ENCODE measurements at regions not wholly inside any gene's neighbourhood (a gene's known extent, or its start where the extent isn't known, plus 50 kb on each side); places are given as distances from the start of the nearest gene placed in this dataset.

DNA sequence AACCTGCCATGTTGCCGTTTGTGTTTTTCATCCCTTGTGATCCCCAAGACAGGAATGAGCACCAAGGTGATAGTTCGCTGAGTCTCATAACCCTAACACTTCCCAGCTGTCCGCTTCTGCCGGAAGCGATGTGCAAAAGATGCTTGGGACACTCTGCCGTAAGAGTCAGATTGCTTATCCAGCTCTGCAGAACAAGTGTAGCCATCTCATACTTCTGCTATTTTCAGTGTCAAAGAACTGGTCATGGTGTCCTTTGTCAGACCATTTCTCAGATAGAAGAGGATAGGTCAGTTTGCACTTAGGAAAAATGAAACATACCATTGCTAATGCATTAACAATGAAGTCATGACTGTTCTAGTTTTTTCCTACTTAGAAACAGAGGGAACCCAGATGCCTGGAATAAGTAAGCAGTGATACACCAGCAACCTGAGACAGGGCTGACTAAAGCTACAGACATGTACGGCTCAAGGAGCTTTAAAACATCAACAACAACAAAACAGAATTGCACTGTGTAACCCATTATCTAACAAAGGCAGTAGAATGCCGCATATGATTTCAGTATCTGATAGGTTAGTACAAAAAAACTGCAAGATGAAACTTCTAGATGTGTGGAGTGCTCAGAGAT lies 134.0 kb upstream of the IL12A start:
- DNase-seq, result peak in 1 of 4 experiments; percentile 26

- DNase-seq, result no peak
These were observed 132.9 kb upstream of the IL12A start for GRCh38 chr3:159855599-159856346.

GRCh38 chr3:159856590-159857104 lies 132.0 kb upstream of the IL12A start:
- no peak for DNase-seq

GRCh38 chr3:159857840-159858239 lies 130.8 kb upstream of the IL12A start:
- DNase-seq, result no peak

DNA sequence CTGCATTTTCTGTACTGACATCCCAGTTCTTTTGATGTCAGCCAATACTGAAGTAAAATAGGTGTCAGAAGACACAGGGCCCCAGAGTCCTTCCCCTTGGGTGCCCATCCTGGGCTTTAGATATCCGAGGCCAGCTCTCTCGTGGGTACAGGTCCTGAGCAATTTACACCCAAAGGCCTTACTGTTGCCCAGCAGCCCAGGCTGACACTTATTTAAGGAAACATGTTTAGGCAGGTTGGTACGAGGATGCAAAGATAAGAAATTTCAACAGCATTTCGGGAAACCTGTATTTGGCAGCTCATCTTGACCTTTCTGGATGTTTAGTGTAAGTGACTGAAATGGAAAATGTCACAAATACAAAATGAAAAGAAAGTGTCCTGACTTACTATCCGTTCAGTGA lies 130.0 kb upstream of the IL12A start:
- DNase-seq, result no peak

DNA sequence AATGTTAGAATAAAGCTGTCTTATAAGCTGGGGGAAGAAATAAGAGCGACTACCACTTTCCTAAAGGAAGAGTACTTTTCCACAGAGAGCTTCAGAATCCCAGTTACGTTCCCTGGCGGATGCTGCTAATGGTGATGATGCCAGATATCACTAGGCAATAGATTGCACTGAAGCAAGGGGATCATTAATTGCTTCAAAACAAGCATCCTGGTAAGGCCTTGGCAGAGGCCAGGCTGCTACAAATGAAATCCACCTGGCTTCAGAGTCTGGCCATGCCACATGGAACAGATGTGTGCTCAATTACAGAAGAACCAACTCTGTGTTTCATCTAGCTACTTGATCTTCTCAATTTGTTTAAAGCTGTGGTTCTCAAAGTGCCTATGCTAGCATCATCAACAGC lies 129.2 kb upstream of the IL12A start:
- DNase-seq, result no peak

DNA sequence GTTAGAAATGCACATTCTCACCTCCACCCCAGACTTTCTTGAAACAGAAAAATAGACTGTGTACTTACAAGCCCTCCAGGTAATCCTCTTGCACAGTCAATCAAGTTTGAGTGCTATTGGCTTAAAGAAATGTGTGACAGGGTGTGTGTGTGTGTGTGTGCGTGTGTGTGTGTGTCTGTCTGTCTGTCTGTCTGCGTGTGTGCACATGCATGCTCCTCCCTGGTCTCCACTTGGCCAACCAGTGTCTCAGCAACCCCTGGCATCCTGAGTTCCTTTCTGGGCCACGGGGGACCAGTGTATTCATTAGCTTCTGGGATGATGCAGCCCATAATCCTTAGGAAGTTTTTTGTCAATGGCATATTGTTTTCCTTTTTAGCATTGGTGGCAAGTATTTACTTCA lies 128.8 kb upstream of the IL12A start:
- no peak for DNase-seq

DNA sequence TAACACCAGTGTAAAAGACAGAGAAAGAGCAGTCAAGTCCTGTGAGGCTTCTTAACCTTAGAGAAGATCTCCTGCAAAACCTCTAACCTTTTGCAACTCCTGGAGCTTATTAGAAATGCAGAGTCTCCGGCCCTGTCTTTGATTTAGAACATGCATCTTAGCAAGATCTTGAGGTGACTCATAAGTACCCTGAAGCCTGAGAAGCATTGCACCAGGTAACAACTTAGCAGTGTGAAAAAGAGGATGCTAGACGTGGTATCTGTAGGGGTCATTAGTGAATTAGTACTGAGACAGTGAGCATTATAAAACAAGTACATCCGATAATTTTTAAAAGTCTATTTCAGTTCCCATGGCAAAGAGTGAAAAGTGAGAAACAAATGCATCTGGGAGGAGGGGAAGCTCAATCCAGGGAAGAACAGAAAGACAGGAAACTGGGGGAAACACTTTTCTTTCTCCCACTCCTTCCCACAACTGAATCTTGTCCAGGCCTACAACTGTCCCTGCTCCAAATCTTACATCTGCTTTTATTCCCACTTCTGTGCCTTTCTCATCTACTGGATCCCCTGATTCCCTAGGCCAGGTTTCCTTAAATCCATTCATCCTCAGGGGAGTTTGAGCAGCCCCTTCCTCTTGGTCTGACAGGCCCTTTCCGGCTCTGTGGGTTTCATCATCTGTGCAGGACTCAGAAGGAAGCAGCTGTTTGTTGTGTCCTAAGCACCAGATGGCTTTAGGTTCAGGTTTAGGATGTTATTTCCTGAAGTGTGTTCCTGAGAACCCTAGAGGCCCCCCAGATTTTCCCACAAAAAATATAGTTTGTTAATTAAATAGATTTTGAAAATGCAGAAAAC lies 128.1 kb upstream of the IL12A start:
- DNase-seq, result no peak

GRCh38 chr3:159861369-159861987 lies 127.2 kb upstream of the IL12A start:
- DNase-seq, result no peak

DNA sequence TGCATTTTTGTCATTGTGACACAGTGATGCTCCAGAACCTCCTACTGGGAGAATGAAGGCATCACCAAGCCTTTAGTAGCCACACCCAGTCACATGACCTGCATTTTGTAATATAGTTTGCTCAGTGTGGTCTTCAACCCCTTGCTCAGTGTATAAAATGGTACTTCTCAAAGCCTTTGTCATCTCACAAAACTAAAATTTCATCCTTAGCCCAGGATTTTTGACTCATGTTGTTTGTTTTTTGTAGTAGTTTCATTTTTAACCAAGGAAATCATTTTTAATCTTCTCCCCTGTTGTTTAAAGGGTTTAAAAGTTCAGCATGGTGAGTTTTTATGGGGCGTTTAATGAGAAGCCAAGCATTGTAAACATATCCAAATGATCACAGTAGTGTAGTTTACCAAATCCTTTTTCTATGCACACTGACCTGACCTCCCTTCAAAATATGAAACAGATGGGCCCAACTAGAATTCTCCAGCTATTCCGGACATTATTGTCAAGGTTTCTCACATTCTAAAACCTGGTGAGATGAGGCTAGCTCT lies 123.5 kb upstream of the IL12A start:
- no peak for DNase-seq

- DNase-seq, result no peak
These were observed 122.4 kb upstream of the IL12A start for GRCh38 chr3:159866201-159866746.

DNA sequence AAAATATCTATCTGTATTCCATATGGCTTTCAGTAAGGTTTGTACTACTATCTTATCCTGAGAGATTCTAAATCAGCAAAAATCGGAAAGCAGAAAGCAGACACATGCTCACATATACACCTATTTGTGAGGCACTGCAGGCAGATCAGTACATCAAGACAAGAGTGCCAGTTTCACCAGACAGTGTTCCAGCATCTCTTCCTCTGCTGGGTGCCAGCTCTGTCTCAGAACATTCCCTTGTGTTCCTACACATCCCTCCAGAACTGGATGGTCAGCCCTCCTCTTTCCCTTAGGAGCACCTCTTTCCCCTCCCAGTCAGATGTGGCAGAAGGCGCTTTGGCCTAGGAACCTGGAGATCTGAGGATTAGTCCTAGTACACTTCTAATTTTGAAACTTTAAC lies 121.3 kb upstream of the IL12A start:
- no peak for DNase-seq

DNA sequence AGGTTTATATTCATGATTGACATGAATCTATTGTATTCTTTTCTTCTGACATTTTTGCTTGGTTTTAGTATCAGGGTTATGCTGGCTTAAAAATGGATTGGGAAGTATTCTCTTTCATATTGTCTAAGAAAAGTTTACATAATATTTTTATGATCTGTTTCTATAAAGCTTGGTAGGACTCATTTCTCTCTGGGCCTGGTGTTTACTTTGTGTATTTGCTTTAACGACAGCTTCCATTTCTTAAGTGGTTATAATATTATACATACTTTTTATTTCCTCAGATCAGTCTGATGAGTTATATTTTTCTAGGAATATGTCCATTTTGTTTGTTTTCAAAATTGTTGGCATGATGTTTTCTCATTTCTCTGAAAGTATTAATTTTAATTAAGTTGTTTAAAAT lies 117.9 kb upstream of the IL12A start:
- DNase-seq, result no peak

DNA sequence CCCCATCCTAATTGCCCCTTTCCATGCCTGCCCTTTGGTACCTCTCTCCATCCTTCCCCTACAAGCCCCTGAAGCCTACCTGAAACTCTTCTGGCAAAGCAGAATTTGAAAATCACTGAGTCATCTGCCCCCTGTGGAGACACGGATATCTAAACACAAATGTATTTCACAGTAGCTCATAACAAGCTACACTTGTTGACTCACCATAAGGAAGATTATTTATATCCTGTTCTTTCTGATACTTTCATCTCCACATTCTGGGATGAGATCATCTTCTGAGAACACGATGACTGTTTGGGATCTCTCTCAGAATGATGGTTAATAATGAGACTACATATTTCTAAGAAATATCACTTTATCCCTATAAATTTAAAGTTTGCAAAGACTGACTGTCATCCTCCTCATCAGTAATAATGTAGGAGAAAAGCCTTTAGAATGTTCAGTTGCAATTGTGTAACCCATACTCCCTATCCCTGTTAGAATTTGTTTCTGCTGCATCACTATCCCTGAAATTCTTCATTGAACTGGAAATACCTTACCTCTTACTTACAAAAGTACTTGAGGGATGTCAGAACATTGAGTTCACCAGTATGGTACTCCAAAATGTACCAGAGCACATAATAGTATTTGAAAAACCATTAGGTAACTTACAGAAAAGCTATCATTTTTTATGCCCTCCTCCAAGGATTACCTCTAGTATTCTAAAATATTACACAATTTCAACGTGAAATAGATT lies 116.1 kb upstream of the IL12A start:
- peak in 1 of 4 experiments; percentile 41 for DNase-seq

- DNase-seq, result no peak
These were observed 113.5 kb upstream of the IL12A start for GRCh38 chr3:159875116-159875515.

GRCh38 chr3:159877924-159878323 lies 110.7 kb upstream of the IL12A start:
- DNase-seq, result no peak

DNA sequence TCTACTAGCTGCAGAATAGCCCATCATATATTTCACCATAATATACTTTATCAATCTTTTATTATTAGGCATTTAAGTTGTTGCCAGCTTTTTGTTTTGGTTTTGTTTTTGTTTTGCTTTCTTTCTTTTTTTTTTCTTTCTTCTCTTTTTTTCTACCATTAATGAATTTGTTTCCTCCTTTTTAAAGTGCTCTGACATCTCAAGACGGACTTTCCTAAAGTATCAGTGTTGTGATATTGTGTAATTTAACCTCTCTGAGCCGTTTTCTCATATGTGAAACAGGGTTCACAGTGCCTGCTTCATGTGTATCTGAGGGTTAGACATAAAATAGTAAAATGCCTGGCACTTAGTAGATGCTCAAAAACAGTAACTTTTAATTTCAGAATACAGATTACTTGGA lies 109.5 kb upstream of the IL12A start:
- DNase-seq, result no peak

- DNase-seq, result no peak
These were observed 109.0 kb upstream of the IL12A start for GRCh38 chr3:159879598-159879997.

GRCh38 chr3:159881208-159881607 lies 107.4 kb upstream of the IL12A start:
- no peak for DNase-seq

DNA sequence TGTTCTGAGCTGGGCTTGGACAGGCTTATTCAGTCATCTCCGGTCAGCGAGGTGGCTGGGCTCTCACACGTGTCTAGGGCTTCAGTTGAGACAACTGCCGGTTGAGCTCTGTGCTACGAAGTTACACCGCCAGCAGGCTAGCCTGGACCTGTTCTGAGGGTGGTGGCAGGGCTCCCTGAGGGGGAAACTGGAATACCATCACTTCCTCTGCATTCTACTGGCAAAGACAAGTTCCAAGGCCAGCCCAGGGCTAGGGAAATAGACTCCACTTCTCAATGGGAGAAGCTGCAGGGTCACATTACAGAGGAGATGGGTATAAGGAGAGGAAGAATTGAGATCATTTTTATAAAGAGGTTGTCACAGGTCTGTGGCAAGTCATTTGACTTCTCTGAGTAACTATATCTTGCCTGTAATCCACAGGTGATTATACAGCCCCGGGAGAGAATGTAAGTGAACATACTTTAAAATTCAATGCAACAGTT lies 106.8 kb upstream of the IL12A start:
- no peak for DNase-seq

DNA sequence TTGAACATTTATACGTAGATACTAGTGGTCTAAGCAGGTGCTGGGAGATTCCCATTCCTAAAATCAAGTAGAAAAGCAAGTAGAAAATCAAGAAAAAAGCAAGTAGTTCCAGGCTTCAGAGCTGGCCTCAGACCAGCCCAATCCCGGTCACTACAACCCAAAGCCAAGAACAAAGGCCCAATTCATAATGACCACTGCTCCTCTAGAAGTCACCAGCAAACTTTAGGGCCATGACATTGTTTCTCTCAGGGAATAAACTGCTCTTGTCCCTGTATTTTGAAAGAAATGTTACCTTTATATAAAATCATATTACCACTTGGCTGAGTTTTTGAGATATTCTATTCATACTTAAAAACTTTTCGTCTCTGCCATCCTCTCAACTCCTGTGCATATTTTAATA lies 106.3 kb upstream of the IL12A start:
- no peak for DNase-seq
